ENCODE measurements at regions not wholly inside any gene's neighbourhood (a gene's known extent, or its start where the extent isn't known, plus 50 kb on each side); places are given as distances from the start of the nearest gene placed in this dataset.

DNA sequence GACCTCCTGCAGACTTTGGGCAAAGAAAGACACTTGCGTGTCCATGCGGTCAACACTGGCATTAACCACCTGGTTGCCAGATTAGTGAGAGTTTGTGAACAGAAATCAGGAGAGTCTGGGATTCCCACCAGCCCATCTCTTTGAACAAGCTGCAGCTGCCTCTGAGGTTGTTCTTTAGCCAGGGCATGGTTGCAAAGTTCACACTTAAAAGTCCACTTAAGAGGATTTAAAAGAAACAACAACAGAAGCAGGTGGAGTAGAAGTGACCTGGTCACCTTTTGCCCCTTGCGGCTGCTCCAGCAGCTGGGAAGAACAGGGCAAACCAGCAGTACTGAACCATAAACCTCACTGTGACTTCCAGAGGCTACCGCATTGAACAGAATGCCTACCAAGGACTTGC, 97.3 kb downstream of the FOXB1 start:
- no peaks in the 10 kb centered on the region for H3K4me1 ChIP-seq (ENCODE audit: insufficient read depth)
- TF ChIP-seq EZH2phosphoT487 (IDR thresholded peaks at IDR 0.05; ENCODE audit: low read depth, severe bottlenecking, unreplicated experiment), result no peak
- no peak for TF ChIP-seq CTCF (IDR thresholded peaks at IDR 0.05; ENCODE audit: poor library complexity)
- TF ChIP-seq EZH2 (IDR thresholded peaks at IDR 0.05; ENCODE audit: borderline replicate concordance), result no peak

DNA sequence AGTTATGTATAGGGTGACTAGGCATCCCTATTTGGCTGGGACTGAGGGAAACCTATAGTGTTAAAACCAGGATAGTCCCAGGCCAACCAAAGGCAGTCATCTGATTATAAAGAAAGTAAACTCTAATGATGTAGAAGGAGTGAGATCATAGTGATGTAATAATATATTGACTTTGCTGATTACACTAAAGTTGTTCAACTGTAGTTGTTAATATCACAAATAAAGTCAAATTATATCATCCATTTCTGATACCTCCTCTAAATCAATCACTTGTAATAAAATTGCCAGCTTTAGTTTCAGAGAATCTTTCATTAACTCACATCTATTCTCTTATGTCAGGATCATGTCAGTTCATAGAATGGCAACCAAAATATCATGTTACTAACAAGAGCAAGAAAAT, 98.6 kb downstream of the FOXB1 start:
- Histone ChIP-seq H3K4me2 (no peak overlapping the region), H3K27ac (no peak overlapping the region), H3K27me3 (peaks cover 18% of the 10 kb centered on the region)

More for the DNA sequence above, 97.3 kb downstream of the FOXB1 start:
- no peak overlapping the region for H3K27ac ChIP-seq
- DNase-seq (ENCODE audit: low spot score), result no peak
- H2AFZ ChIP-seq, result no peak overlapping the region
- no peaks in the 10 kb centered on the region for H3K36me3 ChIP-seq (replicated peaks; ENCODE audit: insufficient read depth, low read depth)
- no peaks in the 10 kb centered on the region for H4K20me1 ChIP-seq (ENCODE audit: insufficient read depth, poor library complexity, severe bottlenecking)
- H3K27me3 ChIP-seq, result peaks cover 22% of the 10 kb centered on the region
- 75% methylated on average over 4 of the region's 4 CpGs for WGBS (ENCODE audit: low lambda C conversion rate, missing lambda C conversion rate)
- no peaks in the 10 kb centered on the region for H3K79me2 ChIP-seq
- no peak overlapping the region for H3K4me2 ChIP-seq
- H3K4me3 ChIP-seq, result no peak overlapping the region
- H3K9me3 ChIP-seq (ENCODE audit: low read depth), result no peaks in the 10 kb centered on the region
- no peaks in the 10 kb centered on the region for H3K9me2 ChIP-seq (replicated peaks; ENCODE audit: insufficient read depth)

DNA sequence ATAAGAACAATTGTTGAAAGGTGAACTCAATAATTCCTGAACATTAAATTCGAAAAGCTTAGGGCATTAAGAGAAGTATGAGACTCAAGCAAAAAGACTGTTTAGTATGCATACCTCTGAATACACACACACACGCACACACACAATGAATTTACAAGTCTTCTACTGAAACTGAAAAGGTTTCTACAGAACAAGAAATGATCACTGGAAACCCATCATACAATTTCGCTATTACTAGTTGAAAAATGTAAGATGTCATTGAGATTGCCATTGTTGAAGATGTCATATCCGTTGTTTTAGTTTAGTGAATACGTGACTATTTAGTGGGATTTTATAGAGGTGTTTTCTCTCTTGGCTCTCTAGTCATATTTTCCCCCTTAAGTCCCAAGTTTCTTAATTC, 106.8 kb downstream of the FOXB1 start:
- Histone ChIP-seq H3K36me3 (replicated peaks; ENCODE audit: insufficient read depth, low read depth) (no peaks in the 10 kb centered on the region), H3K4me1 (ENCODE audit: insufficient read depth) (no peaks in the 10 kb centered on the region), H2AFZ (no peak overlapping the region), H3K4me2 (no peak overlapping the region), H4K20me1 (ENCODE audit: insufficient read depth, poor library complexity, severe bottlenecking) (no peaks in the 10 kb centered on the region), H3K9me2 (replicated peaks; ENCODE audit: insufficient read depth) (no peaks in the 10 kb centered on the region), H3K4me3 (no peak overlapping the region), H3K79me2 (no peaks in the 10 kb centered on the region), H3K9me3 (ENCODE audit: low read depth) (no peaks in the 10 kb centered on the region), H3K27ac (no peak overlapping the region), H3K27me3 (peaks cover 4% of the 10 kb centered on the region)
- DNase-seq (ENCODE audit: low spot score), result no peak
- 90% methylated on average over 5 of the region's 5 CpGs for WGBS (ENCODE audit: low lambda C conversion rate, missing lambda C conversion rate)
- no peak for TF ChIP-seq CTCF (IDR thresholded peaks at IDR 0.05; ENCODE audit: poor library complexity)
- TF ChIP-seq EZH2phosphoT487 (IDR thresholded peaks at IDR 0.05; ENCODE audit: low read depth, severe bottlenecking, unreplicated experiment), result no peak
- no peak for TF ChIP-seq EZH2 (IDR thresholded peaks at IDR 0.05; ENCODE audit: borderline replicate concordance)

More for the DNA sequence above, 98.6 kb downstream of the FOXB1 start:
- no peaks in the 10 kb centered on the region for H3K9me3 ChIP-seq (ENCODE audit: low read depth)
- TF ChIP-seq EZH2 (IDR thresholded peaks at IDR 0.05; ENCODE audit: borderline replicate concordance) (no peak), EZH2phosphoT487 (IDR thresholded peaks at IDR 0.05; ENCODE audit: low read depth, severe bottlenecking, unreplicated experiment) (no peak), CTCF (IDR thresholded peaks at IDR 0.05; ENCODE audit: poor library complexity) (no peak)
- H4K20me1 ChIP-seq (ENCODE audit: insufficient read depth, poor library complexity, severe bottlenecking), result no peaks in the 10 kb centered on the region
- no peak overlapping the region for H3K4me3 ChIP-seq
- H3K9me2 ChIP-seq (replicated peaks; ENCODE audit: insufficient read depth), result no peaks in the 10 kb centered on the region
- H3K36me3 ChIP-seq (replicated peaks; ENCODE audit: insufficient read depth, low read depth), result no peaks in the 10 kb centered on the region
- no peak for DNase-seq (ENCODE audit: low spot score)
- no peak overlapping the region for H2AFZ ChIP-seq
- H3K79me2 ChIP-seq, result no peaks in the 10 kb centered on the region
- H3K4me1 ChIP-seq (ENCODE audit: insufficient read depth), result no peaks in the 10 kb centered on the region

Data from hepatocyte (in vitro differentiated cells).